HG02571 (cell line): ENCODE measurements at regions not wholly inside any gene's neighbourhood (a gene's known extent, or its start where the extent isn't known, plus 50 kb on each side); places are given as distances from the start of the nearest gene placed in this dataset.

Experiments used
- ATAC-seq: cut with Tn5 transposase; IDR thresholded peaks from one replicate; pipeline ENCODE4 v1.9.1; 2021; ENCODE audit warnings: mild to moderate bottlenecking, moderate library complexity; ENCODE audit not compliant: unreplicated experiment

DNA sequence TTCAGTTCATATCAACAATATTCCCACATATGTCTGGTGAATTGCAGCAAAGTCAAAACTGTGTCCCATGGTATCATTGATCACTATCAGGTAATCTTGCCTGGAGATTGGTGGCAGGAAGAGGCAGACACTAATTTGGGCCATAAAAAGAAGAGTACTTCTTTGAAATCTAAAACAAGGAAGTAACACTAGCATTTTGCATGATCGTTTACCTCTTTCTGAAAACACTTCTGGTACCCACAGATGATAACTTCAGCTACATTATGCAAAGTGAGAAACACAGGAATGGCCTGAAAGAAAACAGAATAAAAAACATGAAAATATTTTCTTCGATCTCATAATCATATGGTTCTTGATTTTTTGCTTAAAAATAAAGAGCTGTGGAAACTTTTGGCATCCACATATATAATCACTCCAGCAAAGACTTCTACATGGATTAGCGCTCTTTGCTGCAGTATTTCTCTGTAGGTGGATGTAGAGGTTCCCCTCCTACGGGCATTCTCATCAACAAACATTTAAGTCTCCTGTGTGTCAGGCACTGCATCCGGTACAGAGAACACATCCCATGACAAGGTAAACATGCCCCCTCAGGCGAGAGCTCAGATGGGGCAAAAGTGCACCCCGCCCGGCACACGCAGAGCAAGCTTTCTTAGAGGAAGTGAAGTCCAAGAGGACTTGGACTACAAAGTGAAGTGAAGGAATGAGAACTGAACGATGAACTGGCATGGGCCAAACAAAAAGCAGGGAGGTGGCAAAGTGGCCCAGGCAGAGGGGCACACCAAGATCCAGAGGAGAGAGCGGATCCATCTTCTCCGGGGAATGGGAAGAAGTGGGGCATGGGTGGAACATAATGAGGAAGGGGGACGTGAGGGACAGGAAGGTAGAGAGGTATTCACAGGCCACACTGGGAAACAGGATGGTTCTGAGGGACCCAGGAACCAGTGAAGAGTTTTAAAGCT lies 68.0 kb upstream of the RIOK3 start:
- no peak for ATAC-seq

- no peak for ATAC-seq
Observed at GRCh38 chr18:23386317-23386716, 66.8 kb upstream of the RIOK3 start.

GRCh38 chr18:23387265-23387664 lies 65.8 kb upstream of the RIOK3 start:
- no peak for ATAC-seq

- ATAC-seq: no peak
Observed at GRCh38 chr18:23388357-23388756, 64.7 kb upstream of the RIOK3 start.

GRCh38 chr18:23391156-23391555 lies 61.9 kb upstream of the RIOK3 start:
- no peak for ATAC-seq

DNA sequence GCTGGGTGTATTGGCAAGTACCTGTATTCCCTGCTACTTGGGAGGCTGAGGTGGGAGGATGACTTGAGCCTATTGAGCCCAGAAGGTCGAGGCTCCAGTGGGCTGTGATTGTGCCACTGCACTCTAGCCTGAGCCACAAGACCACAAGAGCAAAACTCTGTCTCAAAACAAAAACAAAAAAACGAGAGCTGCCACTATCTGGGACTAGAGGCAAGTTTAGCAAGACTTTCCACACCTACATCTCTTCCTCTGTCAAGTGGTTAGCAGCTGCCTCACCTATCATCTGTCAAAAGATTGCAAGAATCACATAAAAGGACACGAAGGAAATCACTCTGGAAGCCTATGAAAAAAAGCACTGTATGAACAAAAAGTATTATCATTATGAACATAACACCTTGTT lies 55.2 kb upstream of the RIOK3 start:
- no peak for ATAC-seq

GRCh38 chr18:23398401-23398800 lies 54.7 kb upstream of the RIOK3 start:
- no peak for ATAC-seq

DNA sequence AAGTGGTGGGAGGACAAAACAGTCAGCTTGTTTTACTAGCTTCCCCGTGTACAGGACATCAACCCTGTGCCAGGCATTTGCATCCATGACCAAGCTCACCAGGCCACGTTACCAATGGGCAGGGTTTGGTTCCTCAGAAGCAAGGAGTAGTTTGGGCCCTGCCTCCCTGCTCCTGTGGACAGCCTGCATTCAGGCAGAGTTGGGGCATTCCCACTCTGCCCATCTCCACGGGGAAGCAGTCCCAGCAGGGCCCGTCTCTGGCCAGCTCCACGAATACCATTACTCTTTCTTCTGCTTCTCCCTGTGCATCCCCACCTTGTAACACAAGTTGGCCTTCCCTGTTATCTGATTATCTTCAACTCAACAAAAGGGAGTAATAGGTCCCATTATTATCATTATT lies 54.0 kb upstream of the RIOK3 start:
- no peak for ATAC-seq

GRCh38 chr18:23400918-23401317 lies 52.2 kb upstream of the RIOK3 start:
- no peak for ATAC-seq

- ATAC-seq: no peak
Observed at GRCh38 chr18:23401400-23402347, 51.4 kb upstream of the RIOK3 start.
